ENCODE measurements at regions not wholly inside any gene's neighbourhood (a gene's known extent, or its start where the extent isn't known, plus 50 kb on each side); places are given as distances from the start of the nearest gene placed in this dataset.

DNA sequence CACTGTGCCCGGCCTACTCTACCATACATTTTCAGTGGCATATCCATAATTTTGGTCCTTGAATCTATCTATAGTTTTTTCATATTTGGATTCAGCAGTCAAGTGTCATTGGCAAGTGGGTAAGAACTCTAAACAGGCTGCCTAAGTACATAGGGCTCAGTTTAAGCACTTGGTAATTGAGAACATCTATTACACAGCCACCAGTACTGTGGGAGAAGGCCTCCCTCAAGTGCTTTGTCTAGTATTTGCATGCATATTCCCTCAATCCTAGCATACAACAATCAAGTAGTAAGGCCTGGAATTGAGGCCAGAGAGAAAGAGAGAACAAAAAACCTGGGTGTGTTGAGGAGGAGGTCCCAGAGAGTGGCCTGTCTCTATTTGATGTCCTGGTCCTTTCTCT lies 325.2 kb downstream of the USP25 start:
- TF ChIP-seq, protein P1, sequence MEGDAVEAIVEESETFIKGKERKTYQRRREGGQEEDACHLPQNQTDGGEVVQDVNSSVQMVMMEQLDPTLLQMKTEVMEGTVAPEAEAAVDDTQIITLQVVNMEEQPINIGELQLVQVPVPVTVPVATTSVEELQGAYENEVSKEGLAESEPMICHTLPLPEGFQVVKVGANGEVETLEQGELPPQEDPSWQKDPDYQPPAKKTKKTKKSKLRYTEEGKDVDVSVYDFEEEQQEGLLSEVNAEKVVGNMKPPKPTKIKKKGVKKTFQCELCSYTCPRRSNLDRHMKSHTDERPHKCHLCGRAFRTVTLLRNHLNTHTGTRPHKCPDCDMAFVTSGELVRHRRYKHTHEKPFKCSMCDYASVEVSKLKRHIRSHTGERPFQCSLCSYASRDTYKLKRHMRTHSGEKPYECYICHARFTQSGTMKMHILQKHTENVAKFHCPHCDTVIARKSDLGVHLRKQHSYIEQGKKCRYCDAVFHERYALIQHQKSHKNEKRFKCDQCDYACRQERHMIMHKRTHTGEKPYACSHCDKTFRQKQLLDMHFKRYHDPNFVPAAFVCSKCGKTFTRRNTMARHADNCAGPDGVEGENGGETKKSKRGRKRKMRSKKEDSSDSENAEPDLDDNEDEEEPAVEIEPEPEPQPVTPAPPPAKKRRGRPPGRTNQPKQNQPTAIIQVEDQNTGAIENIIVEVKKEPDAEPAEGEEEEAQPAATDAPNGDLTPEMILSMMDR (IDR thresholded peaks at IDR 0.05): no peak
- no peak overlapping the region for H3K4me3 Mint-ChIP-seq (ENCODE audit: unreplicated experiment)
- no peaks in the 10 kb centered on the region for H3K27me3 Mint-ChIP-seq (ENCODE audit: low read depth)
- peaks cover 7% of the 10 kb centered on the region for H3K9me3 Mint-ChIP-seq (ENCODE audit: low read depth)
- H3K4me1 Mint-ChIP-seq (ENCODE audit: low read depth): peaks cover 10% of the 10 kb centered on the region
- DNase-seq (ENCODE audit: low spot score): no peak
- no peaks in the 10 kb centered on the region for H3K36me3 Mint-ChIP-seq (ENCODE audit: low read depth)
- H3K27ac Mint-ChIP-seq (ENCODE audit: unreplicated experiment): no peak overlapping the region

GRCh38 chr21:16058896-16059295 lies 329.1 kb downstream of the USP25 start:
- no peaks in the 10 kb centered on the region for H3K36me3 Mint-ChIP-seq (ENCODE audit: low read depth)
- no peak for DNase-seq (ENCODE audit: low spot score)
- H3K27ac Mint-ChIP-seq (ENCODE audit: unreplicated experiment): no peak overlapping the region
- H3K4me1 Mint-ChIP-seq (ENCODE audit: low read depth): peaks cover 10% of the 10 kb centered on the region
- H3K4me3 Mint-ChIP-seq (ENCODE audit: unreplicated experiment): no peak overlapping the region
- peaks cover 7% of the 10 kb centered on the region for H3K9me3 Mint-ChIP-seq (ENCODE audit: low read depth)
- no peaks in the 10 kb centered on the region for H3K27me3 Mint-ChIP-seq (ENCODE audit: low read depth)
- TF ChIP-seq, protein P1 (IDR thresholded peaks at IDR 0.05): no peak

GRCh38 chr21:16059981-16060380 lies 330.2 kb downstream of the USP25 start:
- TF ChIP-seq, protein P1 (IDR thresholded peaks at IDR 0.05): no peak
- Mint-ChIP-seq H3K9me3 (ENCODE audit: low read depth) (peaks cover 7% of the 10 kb centered on the region), H3K27ac (ENCODE audit: unreplicated experiment) (no peak overlapping the region), H3K4me3 (ENCODE audit: unreplicated experiment) (no peak overlapping the region), H3K27me3 (ENCODE audit: low read depth) (no peaks in the 10 kb centered on the region), H3K4me1 (ENCODE audit: low read depth) (peaks cover 10% of the 10 kb centered on the region), H3K36me3 (ENCODE audit: low read depth) (no peaks in the 10 kb centered on the region)
- no peak for DNase-seq (ENCODE audit: low spot score)

GRCh38 chr21:16061194-16061593 lies 331.4 kb downstream of the USP25 start:
- Mint-ChIP-seq H3K27me3 (ENCODE audit: low read depth) (no peaks in the 10 kb centered on the region), H3K4me3 (ENCODE audit: unreplicated experiment) (no peak overlapping the region), H3K9me3 (ENCODE audit: low read depth) (peaks cover 3% of the 10 kb centered on the region), H3K4me1 (ENCODE audit: low read depth) (peaks cover 10% of the 10 kb centered on the region), H3K27ac (ENCODE audit: unreplicated experiment) (no peak overlapping the region), H3K36me3 (ENCODE audit: low read depth) (no peaks in the 10 kb centered on the region)
- TF ChIP-seq, protein P1 (IDR thresholded peaks at IDR 0.05): no peak
- DNase-seq (ENCODE audit: low spot score): no peak

- TF ChIP-seq, protein P1 (IDR thresholded peaks at IDR 0.05): no peak
- H3K36me3 Mint-ChIP-seq (ENCODE audit: low read depth): no peaks in the 10 kb centered on the region
- no peaks in the 10 kb centered on the region for H3K27me3 Mint-ChIP-seq (ENCODE audit: low read depth)
- H3K4me3 Mint-ChIP-seq (ENCODE audit: unreplicated experiment): no peak overlapping the region
- H3K4me1 Mint-ChIP-seq (ENCODE audit: low read depth): peaks cover 19% of the 10 kb centered on the region
- H3K27ac Mint-ChIP-seq (ENCODE audit: unreplicated experiment): no peak overlapping the region
- H3K9me3 Mint-ChIP-seq (ENCODE audit: low read depth): peaks cover 3% of the 10 kb centered on the region
- DNase-seq (ENCODE audit: low spot score): no peak
Observed at GRCh38 chr21:16069178-16070112, 339.7 kb downstream of the USP25 start.

Measured in chondrocyte (in vitro differentiated cells).